ENCODE measurements at regions not wholly inside any gene's neighbourhood (a gene's known extent, or its start where the extent isn't known, plus 50 kb on each side); places are given as distances from the start of the nearest gene placed in this dataset.

- TF ChIP-seq CTCF (IDR thresholded peaks at IDR 0.05) (no peak), POLR2A (IDR thresholded peaks at IDR 0.05) (no peak)
These were observed 120.6 kb upstream of the EDNRA start for GRCh38 chr4:147360301-147360700.
